ENCODE measurements at regions not wholly inside any gene's neighbourhood (a gene's known extent, or its start where the extent isn't known, plus 50 kb on each side); places are given as distances from the start of the nearest gene placed in this dataset.

- Mint-ChIP-seq H3K27me3 (ENCODE audit: low read depth, unreplicated experiment) (peaks cover 2% of the 10 kb centered on the region), H3K36me3 (ENCODE audit: low read depth, unreplicated experiment) (no peaks in the 10 kb centered on the region), H3K4me1 (ENCODE audit: low read depth, unreplicated experiment) (peaks cover 5% of the 10 kb centered on the region), H3K27ac (ENCODE audit: unreplicated experiment) (no peak overlapping the region), H3K4me3 (ENCODE audit: unreplicated experiment) (no peak overlapping the region), H3K9me3 (ENCODE audit: unreplicated experiment) (peaks cover 5% of the 10 kb centered on the region)
- Histone ChIP-seq H3K9ac (ENCODE audit: low read length) (no peak overlapping the region), H3K4me1 (ENCODE audit: insufficient read depth, low read length) (no peaks in the 10 kb centered on the region), H3K36me3 (ENCODE audit: insufficient read depth, low read length) (no peaks in the 10 kb centered on the region), H3K4me3 (ENCODE audit: insufficient read depth, low read depth, low read length) (no peak overlapping the region), H3K4me2 (ENCODE audit: low read length) (no peak overlapping the region), H3K27me3 (ENCODE audit: insufficient read depth, low read length) (no peaks in the 10 kb centered on the region), H3K9me3 (ENCODE audit: insufficient read depth, low read depth, low read length) (no peaks in the 10 kb centered on the region), H2AFZ (ENCODE audit: low read depth, low read length) (no peak overlapping the region), H3K79me2 (ENCODE audit: insufficient read depth, low read length) (no peaks in the 10 kb centered on the region), H4K20me1 (ENCODE audit: insufficient read depth, low read length) (no peaks in the 10 kb centered on the region), H3K27ac (ENCODE audit: low read depth, low read length) (no peak overlapping the region)
- TF ChIP-seq EZH2 (IDR thresholded peaks at IDR 0.05; ENCODE audit: insufficient read depth, low read length) = no peak
- no peak for TF ChIP-seq CTCF (IDR thresholded peaks at IDR 0.05; ENCODE audit: insufficient read depth, low read depth, low read length)
- FAIRE-seq = no peak
- no peak for DNase-seq (ENCODE audit: low read depth)
Observed at GRCh38 chr2:122683018-122683417, 927.6 kb downstream of the TSN start.

GRCh38 chr2:122692400-122693083 lies 937.1 kb downstream of the TSN start:
- Mint-ChIP-seq H3K4me3 (ENCODE audit: unreplicated experiment) (no peak overlapping the region), H3K4me1 (ENCODE audit: low read depth, unreplicated experiment) (no peaks in the 10 kb centered on the region), H3K27ac (ENCODE audit: unreplicated experiment) (no peak overlapping the region), H3K27me3 (ENCODE audit: low read depth, unreplicated experiment) (no peaks in the 10 kb centered on the region), H3K9me3 (ENCODE audit: unreplicated experiment) (no peaks in the 10 kb centered on the region), H3K36me3 (ENCODE audit: low read depth, unreplicated experiment) (no peaks in the 10 kb centered on the region)
- Histone ChIP-seq H3K27ac (ENCODE audit: low read depth, low read length) (no peak overlapping the region), H3K4me3 (ENCODE audit: insufficient read depth, low read depth, low read length) (no peak overlapping the region), H3K79me2 (ENCODE audit: insufficient read depth, low read length) (no peaks in the 10 kb centered on the region), H3K4me1 (ENCODE audit: insufficient read depth, low read length) (no peaks in the 10 kb centered on the region), H3K27me3 (ENCODE audit: insufficient read depth, low read length) (no peaks in the 10 kb centered on the region), H4K20me1 (ENCODE audit: insufficient read depth, low read length) (no peaks in the 10 kb centered on the region), H3K9ac (ENCODE audit: low read length) (no peak overlapping the region), H2AFZ (ENCODE audit: low read depth, low read length) (no peak overlapping the region), H3K4me2 (ENCODE audit: low read length) (no peak overlapping the region), H3K36me3 (ENCODE audit: insufficient read depth, low read length) (no peaks in the 10 kb centered on the region), H3K9me3 (ENCODE audit: insufficient read depth, low read depth, low read length) (no peaks in the 10 kb centered on the region)
- FAIRE-seq = no peak
- TF ChIP-seq CTCF (IDR thresholded peaks at IDR 0.05; ENCODE audit: insufficient read depth, low read depth, low read length) = no peak
- TF ChIP-seq EZH2 (IDR thresholded peaks at IDR 0.05; ENCODE audit: insufficient read depth, low read length) = no peak
- DNase-seq (ENCODE audit: low read depth) = no peak

GRCh38 chr2:122697415-122697814 lies 942.0 kb downstream of the TSN start:
- TF ChIP-seq EZH2 (IDR thresholded peaks at IDR 0.05; ENCODE audit: insufficient read depth, low read length) = no peak
- no peak for TF ChIP-seq CTCF (IDR thresholded peaks at IDR 0.05; ENCODE audit: insufficient read depth, low read depth, low read length)
- H3K27me3 ChIP-seq (ENCODE audit: insufficient read depth, low read length) = no peaks in the 10 kb centered on the region
- no peak overlapping the region for H3K9ac ChIP-seq (ENCODE audit: low read length)
- no peaks in the 10 kb centered on the region for H3K36me3 ChIP-seq (ENCODE audit: insufficient read depth, low read length)
- H3K9me3 Mint-ChIP-seq (ENCODE audit: unreplicated experiment) = no peaks in the 10 kb centered on the region
- no peaks in the 10 kb centered on the region for H3K4me1 Mint-ChIP-seq (ENCODE audit: low read depth, unreplicated experiment)
- no peak overlapping the region for H3K4me3 Mint-ChIP-seq (ENCODE audit: unreplicated experiment)
- no peak overlapping the region for H3K4me3 ChIP-seq (ENCODE audit: insufficient read depth, low read depth, low read length)
- H3K36me3 Mint-ChIP-seq (ENCODE audit: low read depth, unreplicated experiment) = no peaks in the 10 kb centered on the region
- no peaks in the 10 kb centered on the region for H3K27me3 Mint-ChIP-seq (ENCODE audit: low read depth, unreplicated experiment)
- FAIRE-seq (no peak), DNase-seq (ENCODE audit: low read depth) (no peak)
- H3K9me3 ChIP-seq (ENCODE audit: insufficient read depth, low read depth, low read length) = no peaks in the 10 kb centered on the region
- no peak overlapping the region for H3K4me2 ChIP-seq (ENCODE audit: low read length)
- H3K27ac Mint-ChIP-seq (ENCODE audit: unreplicated experiment) = no peak overlapping the region
- no peak overlapping the region for H3K27ac ChIP-seq (ENCODE audit: low read depth, low read length)
- no peaks in the 10 kb centered on the region for H3K4me1 ChIP-seq (ENCODE audit: insufficient read depth, low read length)
- H3K79me2 ChIP-seq (ENCODE audit: insufficient read depth, low read length) = no peaks in the 10 kb centered on the region
- no peaks in the 10 kb centered on the region for H4K20me1 ChIP-seq (ENCODE audit: insufficient read depth, low read length)
- H2AFZ ChIP-seq (ENCODE audit: low read depth, low read length) = no peak overlapping the region
